ENCODE measurements at regions not wholly inside any gene's neighbourhood (a gene's known extent, or its start where the extent isn't known, plus 50 kb on each side); places are given as distances from the start of the nearest gene placed in this dataset.
"Not testable (repeated sequence)": the region's sequence is repeated elsewhere in the genome, so short reads cannot be mapped to it uniquely, and the experiment has no call there.

DNA sequence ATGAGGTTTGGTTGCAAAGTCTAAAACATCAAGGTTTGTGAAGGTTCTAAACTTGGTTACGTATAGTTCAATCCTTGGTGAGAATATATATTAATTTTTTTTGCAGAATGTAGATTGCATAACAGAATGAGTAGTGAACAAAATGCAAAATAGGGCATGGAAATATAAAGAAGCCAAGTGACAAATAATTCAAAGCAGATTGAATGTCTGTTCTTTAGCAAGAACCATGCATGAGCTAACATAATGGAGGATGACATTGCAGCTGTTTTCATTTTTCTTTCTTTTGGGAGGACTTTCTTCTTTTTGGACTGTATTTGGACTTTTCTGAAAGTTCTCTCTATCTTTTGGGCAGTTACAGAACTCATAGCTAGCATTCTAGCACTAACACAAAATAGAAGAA lies 194.8 kb upstream of the MRPS30 start:
- in situ Hi-C loops (cut with HindIII; ENCODE audit: low pct_unique_long_range_greater_than_20kb, low sequenced_read_pairs) = no loop called here
- no peak for DNase-seq (ENCODE audit: low read depth, low spot score)

GRCh38 chr5:44605926-44606325 lies 202.8 kb upstream of the MRPS30 start:
- in situ Hi-C loops (cut with HindIII; ENCODE audit: low pct_unique_long_range_greater_than_20kb, low sequenced_read_pairs) = no loop called here
- no peak for DNase-seq (ENCODE audit: low read depth, low spot score)

GRCh38 chr5:44603496-44604272 lies 205.1 kb upstream of the MRPS30 start:
- in situ Hi-C loops (cut with HindIII; ENCODE audit: low pct_unique_long_range_greater_than_20kb, low sequenced_read_pairs) = no loop called here
- DNase-seq (ENCODE audit: low read depth, low spot score) = peak; percentile 60

DNA sequence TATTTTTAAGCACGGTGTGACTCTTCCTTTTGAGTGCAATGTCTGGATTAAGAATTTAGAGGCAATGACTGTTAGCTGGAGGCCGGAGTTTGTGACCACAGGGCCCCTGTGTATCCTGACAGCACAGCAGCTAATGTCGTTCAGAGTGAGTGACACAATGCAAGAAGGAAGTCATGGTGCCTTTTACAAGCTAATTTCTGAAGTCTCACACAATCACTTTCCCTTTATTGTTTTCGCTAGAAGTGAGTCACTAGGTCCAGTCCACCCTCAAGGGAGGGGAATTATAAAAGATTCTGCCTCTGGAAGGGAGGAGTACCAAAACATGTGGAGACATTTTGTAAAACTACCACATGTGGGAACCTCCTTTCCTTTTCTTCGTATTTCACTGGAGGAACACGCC lies 185.5 kb upstream of the FGF10 start:
- DNase-seq (ENCODE audit: low read depth, low spot score) = no peak
- in situ Hi-C loops (cut with HindIII; ENCODE audit: low pct_unique_long_range_greater_than_20kb, low sequenced_read_pairs) = no loop called here

- DNase-seq (ENCODE audit: low read depth, low spot score) = no peak
- in situ Hi-C loops (cut with HindIII; ENCODE audit: low pct_unique_long_range_greater_than_20kb, low sequenced_read_pairs) = no loop called here
Measured at GRCh38 chr5:44568519-44568918, 179.3 kb upstream of the FGF10 start.

DNA sequence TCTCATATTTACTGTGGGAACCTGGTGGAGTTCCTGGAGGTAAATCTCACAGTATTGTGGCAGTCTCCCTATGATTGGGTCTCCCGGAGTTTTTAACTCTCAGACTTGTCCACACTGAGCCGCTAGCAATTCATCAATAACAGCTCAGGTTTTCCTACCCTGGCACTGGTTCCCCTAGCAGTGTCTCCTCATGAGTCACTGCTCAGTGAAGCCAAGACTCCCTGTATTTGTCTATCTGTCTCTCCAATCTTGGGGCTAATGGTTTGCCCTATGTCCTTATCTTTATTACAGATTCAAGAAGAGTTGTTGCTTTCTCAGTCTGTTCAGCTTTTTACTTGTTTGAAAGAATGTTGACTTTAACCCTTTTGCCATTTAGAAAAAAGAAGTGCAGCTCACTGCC lies 176.7 kb upstream of the FGF10 start:
- in situ Hi-C loops (cut with HindIII; ENCODE audit: low pct_unique_long_range_greater_than_20kb, low sequenced_read_pairs) = no loop called here
- no peak for DNase-seq (ENCODE audit: low read depth, low spot score)

- in situ Hi-C loops (cut with HindIII; ENCODE audit: low pct_unique_long_range_greater_than_20kb, low sequenced_read_pairs) = no loop called here
- DNase-seq (ENCODE audit: low read depth, low spot score) = no peak
Measured at GRCh38 chr5:44565360-44565759, 176.1 kb upstream of the FGF10 start.

DNA sequence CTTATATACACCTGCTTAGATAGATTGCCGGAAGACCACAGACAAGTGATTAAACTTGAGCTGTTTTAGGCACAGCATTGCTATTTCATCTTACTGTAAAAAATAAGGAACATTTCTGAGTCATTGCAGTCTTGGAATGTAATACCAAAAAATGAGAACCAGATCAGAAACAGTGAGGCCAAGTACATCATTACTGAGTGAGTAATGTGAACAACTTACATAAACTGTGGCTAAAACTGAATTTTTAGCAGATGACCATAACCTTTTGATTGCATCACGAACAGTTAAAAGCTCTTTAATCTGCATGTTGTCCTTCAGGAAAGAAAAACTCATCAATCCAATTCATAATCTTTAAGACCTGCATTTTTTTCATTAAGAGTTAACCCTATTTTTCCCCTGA lies 157.1 kb upstream of the FGF10 start:
- in situ Hi-C loops (cut with HindIII; ENCODE audit: low pct_unique_long_range_greater_than_20kb, low sequenced_read_pairs) = no loop called here

GRCh38 chr5:44543511-44543910 lies 154.3 kb upstream of the FGF10 start:
- in situ Hi-C loops (cut with HindIII; ENCODE audit: low pct_unique_long_range_greater_than_20kb, low sequenced_read_pairs) = no loop called here
- DNase-seq (ENCODE audit: low read depth, low spot score) = no peak

More for the DNA sequence above, 157.1 kb upstream of the FGF10 start:
- DNase-seq (ENCODE audit: low read depth, low spot score) = no peak

DNA sequence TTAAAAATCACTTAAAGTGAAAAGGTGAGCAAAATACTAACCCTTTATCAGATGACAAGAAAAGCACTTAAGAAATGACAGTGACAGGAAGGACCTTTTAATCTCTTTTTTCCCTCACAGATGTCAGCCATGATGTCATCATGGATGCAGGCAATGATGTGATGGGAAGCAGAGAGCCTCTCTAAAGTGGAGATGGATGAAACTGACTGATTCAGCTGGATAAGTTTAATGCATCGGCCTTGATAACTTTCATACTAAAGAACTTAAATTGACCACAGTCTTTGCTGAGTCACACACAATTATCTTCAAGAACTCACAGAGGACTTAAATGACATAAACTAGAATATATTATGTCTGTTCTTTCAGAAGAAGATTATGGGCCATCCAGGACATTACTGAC lies 153.2 kb upstream of the FGF10 start:
- DNase-seq (ENCODE audit: low read depth, low spot score) = no peak
- in situ Hi-C loops (cut with HindIII; ENCODE audit: low pct_unique_long_range_greater_than_20kb, low sequenced_read_pairs) = no loop called here

GRCh38 chr5:44539602-44539919 lies 150.3 kb upstream of the FGF10 start:
- in situ Hi-C loops (cut with HindIII; ENCODE audit: low pct_unique_long_range_greater_than_20kb, low sequenced_read_pairs) = no loop called here
- DNase-seq (ENCODE audit: low read depth, low spot score) = no peak

- in situ Hi-C loops (cut with HindIII; ENCODE audit: low pct_unique_long_range_greater_than_20kb, low sequenced_read_pairs) = no loop called here
Measured at GRCh38 chr5:44538797-44539601, 149.8 kb upstream of the FGF10 start.

GRCh38 chr5:44536650-44537260 lies 147.5 kb upstream of the FGF10 start:
- peak; percentile 72 for DNase-seq (ENCODE audit: low read depth, low spot score)
- in situ Hi-C loops (cut with HindIII; ENCODE audit: low pct_unique_long_range_greater_than_20kb, low sequenced_read_pairs) = no loop called here

More at GRCh38 chr5:44538797-44539601, 149.8 kb upstream of the FGF10 start:
- no peak for DNase-seq (ENCODE audit: low read depth, low spot score)

DNA sequence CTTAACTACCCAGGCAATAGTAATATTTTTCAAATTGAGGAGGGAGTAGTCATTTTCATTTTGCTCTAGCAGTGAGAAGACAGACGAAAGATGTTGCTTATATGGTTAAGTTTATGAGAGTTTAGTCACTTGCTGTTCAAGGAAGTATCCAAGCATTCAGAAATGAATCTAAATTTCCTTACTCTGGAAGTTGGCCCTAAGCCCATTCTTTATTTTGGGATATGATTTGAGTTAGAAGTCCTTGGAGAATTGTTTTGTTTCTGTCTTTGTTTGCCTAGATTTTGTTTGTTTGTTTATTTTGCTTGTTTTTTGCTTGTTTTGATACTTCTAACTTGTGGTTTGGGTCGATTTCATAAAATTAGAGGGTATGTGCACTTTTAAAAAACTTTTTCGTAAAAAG lies 146.4 kb upstream of the FGF10 start:
- DNase-seq (ENCODE audit: low read depth, low spot score) = no peak
- in situ Hi-C loops (cut with HindIII; ENCODE audit: low pct_unique_long_range_greater_than_20kb, low sequenced_read_pairs) = no loop called here

DNA sequence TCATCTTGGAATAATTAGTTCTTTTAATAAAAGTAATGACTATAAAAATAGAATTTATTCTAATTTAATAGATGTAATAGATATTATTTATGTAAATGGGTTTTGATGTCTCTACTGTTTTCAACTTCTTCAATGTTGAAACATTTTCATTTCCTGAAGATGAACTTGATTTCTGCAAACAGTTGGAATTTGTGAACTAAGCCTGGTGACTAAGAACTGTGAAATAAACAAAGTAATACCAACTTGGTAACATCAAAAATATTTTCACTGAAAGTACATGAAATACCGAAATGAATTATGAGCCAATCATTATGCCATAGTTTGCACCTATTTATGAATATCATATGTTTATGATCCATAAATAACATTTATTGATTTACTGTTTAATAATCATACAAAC lies 143.8 kb upstream of the FGF10 start:
- DNase-seq (ENCODE audit: low read depth, low spot score) = no peak
- in situ Hi-C loops (cut with HindIII; ENCODE audit: low pct_unique_long_range_greater_than_20kb, low sequenced_read_pairs) = no loop called here

GRCh38 chr5:44531756-44532155 lies 142.5 kb upstream of the FGF10 start:
- DNase-seq (ENCODE audit: low read depth, low spot score); in situ Hi-C loops (cut with HindIII; ENCODE audit: low pct_unique_long_range_greater_than_20kb, low sequenced_read_pairs): not testable (repeated sequence)

DNA sequence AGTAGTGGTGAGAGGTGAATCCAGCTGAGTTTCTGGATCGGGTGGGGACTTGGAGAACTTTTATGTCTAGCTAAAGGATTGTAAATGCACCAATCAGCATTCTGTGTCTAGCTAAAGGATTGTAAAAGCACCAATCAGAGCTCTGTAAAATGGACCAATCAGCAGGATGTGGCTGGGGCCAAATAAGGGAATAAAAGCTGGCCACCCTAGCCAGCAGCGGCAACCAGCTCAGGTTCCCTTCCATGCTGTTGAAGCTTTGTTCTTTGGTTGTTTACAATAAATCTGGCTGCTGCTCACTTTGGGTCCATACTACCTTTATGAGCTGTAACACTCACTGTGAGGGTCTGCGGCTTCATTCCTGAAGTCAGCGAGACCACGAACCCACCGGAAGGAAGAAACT lies 141.6 kb upstream of the FGF10 start:
- in situ Hi-C loops (cut with HindIII; ENCODE audit: low pct_unique_long_range_greater_than_20kb, low sequenced_read_pairs); DNase-seq (ENCODE audit: low read depth, low spot score): not testable (repeated sequence)

DNA sequence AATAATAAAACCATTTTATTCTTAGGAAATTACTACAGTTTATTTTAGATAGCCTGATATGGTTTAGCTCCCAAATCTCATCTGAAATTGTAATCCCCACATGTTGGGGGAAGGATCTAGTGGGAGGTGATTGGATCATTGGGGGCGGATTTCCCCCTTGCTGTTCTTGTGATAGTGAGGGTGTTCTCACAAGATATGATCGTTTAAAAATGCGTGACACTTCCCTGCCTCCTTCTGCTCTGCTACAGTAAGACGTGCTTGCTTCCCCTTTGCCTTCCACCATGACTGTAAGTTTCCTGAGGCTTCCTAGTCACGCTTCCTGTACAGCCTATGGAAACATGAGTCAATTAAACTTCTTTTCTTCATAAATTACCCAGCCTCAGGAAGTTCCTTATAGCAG lies 122.4 kb upstream of the FGF10 start:
- no peak for DNase-seq (ENCODE audit: low read depth, low spot score)
- in situ Hi-C loops (cut with HindIII; ENCODE audit: low pct_unique_long_range_greater_than_20kb, low sequenced_read_pairs) = no loop called here

- in situ Hi-C loops (cut with HindIII; ENCODE audit: low pct_unique_long_range_greater_than_20kb, low sequenced_read_pairs) = no loop called here
- no peak for DNase-seq (ENCODE audit: low read depth, low spot score)
Measured at GRCh38 chr5:44506561-44506960, 117.3 kb upstream of the FGF10 start.
